NCI-H524 treated with DMSO at 0.1 percent for 48 hours (cell line): ENCODE measurements at regions not wholly inside any gene's neighbourhood (a gene's known extent, or its start where the extent isn't known, plus 50 kb on each side); places are given as distances from the start of the nearest gene placed in this dataset.
"Not testable (repeated sequence)": the region's sequence is repeated elsewhere in the genome, so short reads cannot be mapped to it uniquely, and the experiment has no call there.

Experiments used
- DNase-seq: peaks from one replicate; lab custom pipeline; 2025; lab: John Stamatoyannopoulos, UW

- no peak for DNase-seq
These were observed 106.5 kb downstream of the KLF13 start for GRCh38 chr15:31433091-31433490.

GRCh38 chr15:31433574-31433973, 106.9 kb downstream of the KLF13 start:
- DNase-seq = no peak

GRCh38 chr15:31434275-31434587, 107.6 kb downstream of the KLF13 start:
- DNase-seq = no peak

- DNase-seq = no peak
These were observed 108.1 kb downstream of the KLF13 start for GRCh38 chr15:31434588-31435260.

- DNase-seq = peak; percentile 39
These were observed 108.8 kb downstream of the KLF13 start for GRCh38 chr15:31435261-31435911.

- DNase-seq = no peak
These were observed 109.4 kb downstream of the KLF13 start for GRCh38 chr15:31435912-31436628.

GRCh38 chr15:31437686-31438085, 111.1 kb downstream of the KLF13 start:
- no peak for DNase-seq

GRCh38 chr15:31438601-31439265, 112.1 kb downstream of the KLF13 start:
- DNase-seq = no peak

- peak; percentile 7 for DNase-seq
These were observed 112.7 kb downstream of the KLF13 start for GRCh38 chr15:31439328-31439727.

- not testable (repeated sequence) for DNase-seq
These were observed 113.6 kb downstream of the KLF13 start for GRCh38 chr15:31440216-31440615.

- DNase-seq = no peak
These were observed 114.2 kb downstream of the KLF13 start for GRCh38 chr15:31440754-31441311.

- DNase-seq = no peak
These were observed 115.6 kb downstream of the KLF13 start for GRCh38 chr15:31442226-31442625.

- DNase-seq = peak; percentile 63
These were observed 116.1 kb downstream of the KLF13 start for GRCh38 chr15:31442699-31443111.

GRCh38 chr15:31444844-31445243, 118.2 kb downstream of the KLF13 start:
- DNase-seq = no peak

- no peak for DNase-seq
These were observed 119.9 kb downstream of the KLF13 start for GRCh38 chr15:31446546-31446945.

GRCh38 chr15:31447931-31448634, 121.4 kb downstream of the KLF13 start:
- no peak for DNase-seq

GRCh38 chr15:31448635-31448979, 122.0 kb downstream of the KLF13 start:
- DNase-seq = no peak

- DNase-seq = no peak
These were observed 126.2 kb downstream of the KLF13 start for GRCh38 chr15:31452595-31453557.

- no peak for DNase-seq
These were observed 127.1 kb downstream of the KLF13 start for GRCh38 chr15:31453558-31454318.

- DNase-seq = no peak
These were observed 128.9 kb downstream of the KLF13 start for GRCh38 chr15:31455499-31455898.
